ENCODE measurements at regions not wholly inside any gene's neighbourhood (a gene's known extent, or its start where the extent isn't known, plus 50 kb on each side); places are given as distances from the start of the nearest gene placed in this dataset.

GRCh38 chrX:124960454-124960853 lies 359.2 kb upstream of the TEX13C start:
- no peak for TF ChIP-seq ZBTB33 (IDR thresholded peaks at IDR 0.05; ENCODE audit: extremely low read depth, insufficient replicate concordance, low read length)
- TF ChIP-seq REST (IDR thresholded peaks at IDR 0.05; ENCODE audit: low read depth): no peak
- TF ChIP-seq ZFX (IDR thresholded peaks at IDR 0.05): no peak
- no peak for TF ChIP-seq ZNF274 (IDR thresholded peaks at IDR 0.05; ENCODE audit: low read depth, low read length)
- no peak for TF ChIP-seq CTCF (IDR thresholded peaks at IDR 0.05 in 2 of 3, conservative IDR thresholded peaks at IDR 0.05 in 1 of 3; ENCODE audit: borderline replicate concordance in 1 of 3, insufficient read depth in 1 of 3, low read depth in 2 of 3, low read length in 2 of 3)
- no peak for TF ChIP-seq POLR2A (IDR thresholded peaks at IDR 0.05; ENCODE audit: borderline replicate concordance, extremely low read depth, insufficient read depth, insufficient read length)
- TF ChIP-seq EGR1 (IDR thresholded peaks at IDR 0.05; ENCODE audit: low read depth): no peak
- TF ChIP-seq FOSL1 (IDR thresholded peaks at IDR 0.05; ENCODE audit: low read depth): no peak
- TF ChIP-seq SRF (IDR thresholded peaks at IDR 0.05; ENCODE audit: low read depth): no peak
- TF ChIP-seq POLR2AphosphoS5 (IDR thresholded peaks at IDR 0.05; ENCODE audit: low read depth, low read length): no peak
- no peak for TF ChIP-seq SIN3A (IDR thresholded peaks at IDR 0.05; ENCODE audit: low read depth)
- TF ChIP-seq TCF7L2 (IDR thresholded peaks at IDR 0.05; ENCODE audit: borderline replicate concordance, extremely low read depth, insufficient read depth, insufficient read length): no peak
- no peak for TF ChIP-seq EZH2phosphoT487 (IDR thresholded peaks at IDR 0.05; ENCODE audit: borderline replicate concordance)
- no peak for TF ChIP-seq MAX (IDR thresholded peaks at IDR 0.05)
- no peak for TF ChIP-seq JUND (IDR thresholded peaks at IDR 0.05)
- Histone ChIP-seq H3K9me2 (ENCODE audit: insufficient read depth) (no peaks in the 10 kb centered on the region), H3K79me2 (ENCODE audit: insufficient read depth, low read length) (no peaks in the 10 kb centered on the region), H3K27me3 (ENCODE audit: insufficient read depth, low read length) (no peaks in the 10 kb centered on the region), H2AFZ (ENCODE audit: low read depth, low read length, poor library complexity, severe bottlenecking) (no peak overlapping the region), H3K4me2 (ENCODE audit: low read length) (no peak overlapping the region), H3K4me1 (ENCODE audit: control insufficient read depth in 1 of 2, insufficient read depth in 2 of 2, low read length in 2 of 2) (no peaks in the 10 kb centered on the region), H3K36me3 (ENCODE audit: control insufficient read depth in 1 of 2, insufficient read depth in 2 of 2, low read length in 2 of 2) (no peaks in the 10 kb centered on the region), H3K9me3 (ENCODE audit: control insufficient read depth in 1 of 2, insufficient read depth in 1 of 2, low read depth in 1 of 2, low read length in 2 of 2) (no peaks in the 10 kb centered on the region), H3K27ac (ENCODE audit: low read depth, low read length) (no peak overlapping the region), H3K9ac (ENCODE audit: low read length) (no peak overlapping the region), H4K20me1 (ENCODE audit: insufficient read depth) (no peaks in the 10 kb centered on the region), H3K4me3 (replicated peaks in 1 of 2; ENCODE audit: low read depth in 1 of 2, low read length in 2 of 2) (no peak overlapping the region)
- intact Hi-C loops (cut with micrococcal nuclease): no loop called here
- DNase-seq (ENCODE audit: low read depth, low spot score) (no peak), ATAC-seq (no peak)
- ChIA-PET CTCF (no interaction called here), RAD21 (ENCODE audit: low non-redundant PET in 1 of 2, low total read pairs in 2 of 2, uncharacterized antibody in 2 of 2, unreplicated experiment in 2 of 2) (no interaction called here), POLR2A (no interaction called here)
- no TSS peak for BruUV-seq (replicated peaks)

All from HCT116 (cell line).